GM18502 (cell line): ENCODE measurements at regions not wholly inside any gene's neighbourhood (a gene's known extent, or its start where the extent isn't known, plus 50 kb on each side); places are given as distances from the start of the nearest gene placed in this dataset.

Experiments
- ATAC-seq: cut with Tn5 transposase; IDR thresholded peaks from one replicate; pipeline ENCODE4 v1.9.1; 2021; ENCODE audit warnings: mild to moderate bottlenecking; ENCODE audit not compliant: unreplicated experiment, poor library complexity

DNA sequence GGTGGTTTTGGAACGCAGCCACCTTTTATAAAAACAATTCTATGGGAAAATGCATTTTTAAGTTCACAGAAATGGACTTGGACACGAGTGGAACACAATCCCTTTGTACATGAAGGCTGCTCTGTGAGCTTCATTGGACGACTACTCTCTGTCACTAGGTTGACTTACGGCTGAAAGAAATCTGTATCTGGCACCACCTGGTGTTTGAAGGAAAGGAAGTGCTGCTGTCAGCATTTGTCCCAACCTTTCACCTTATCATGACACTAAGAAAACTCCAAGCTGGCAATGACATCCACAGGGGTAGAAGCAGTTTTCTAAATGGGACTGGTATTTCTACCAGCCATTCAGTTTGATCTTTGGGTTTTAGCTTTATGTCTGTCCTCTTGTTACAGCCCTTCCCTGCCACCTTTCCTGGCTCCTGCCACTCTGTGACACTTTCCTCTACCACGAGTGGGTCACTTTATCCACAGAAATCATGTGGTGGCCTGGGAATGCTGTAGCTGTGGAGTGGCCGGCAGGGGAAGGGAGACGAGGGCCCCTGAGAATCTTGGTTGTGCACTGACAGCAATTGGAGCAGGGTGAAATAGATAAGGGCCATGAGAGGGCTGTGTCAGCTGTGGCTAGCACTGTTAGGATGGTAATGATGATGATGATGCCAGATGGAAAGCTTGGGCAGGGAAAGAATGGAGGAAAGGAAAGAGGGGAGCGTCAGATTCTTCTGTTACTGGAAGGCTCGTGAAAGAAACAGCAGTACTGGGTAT is 85.2 kb downstream of the TBX19 start:
- no peak for ATAC-seq
